Peyer's patch (tissue), 4 donors: ENCODE measurements at regions not wholly inside any gene's neighbourhood (a gene's known extent, or its start where the extent isn't known, plus 50 kb on each side); places are given as distances from the start of the nearest gene placed in this dataset.

Experiments used
- CTCF ChIP-seq, 6 experiments: fragments of 450-650 bp in 4 of 6; fragments of 200-600 bp in 2 of 6; sonication (generic) in 1 of 6; IDR thresholded peaks; one replicate each; pipeline ENCODE4 v1.5.1; 2017 to 2019; ENCODE audit warnings: antibody characterized with exemption in 6 of 6, mild to moderate bottlenecking in 3 of 6, moderate library complexity in 1 of 6
- POLR2A ChIP-seq, 2 donors: fragments of 450-650 bp; IDR thresholded peaks; one replicate each; pipeline ENCODE4 v1.5.1; 2017; ENCODE audit warnings: antibody characterized with exemption in 2 of 2, mild to moderate bottlenecking in 2 of 2, moderate library complexity in 2 of 2

DNA sequence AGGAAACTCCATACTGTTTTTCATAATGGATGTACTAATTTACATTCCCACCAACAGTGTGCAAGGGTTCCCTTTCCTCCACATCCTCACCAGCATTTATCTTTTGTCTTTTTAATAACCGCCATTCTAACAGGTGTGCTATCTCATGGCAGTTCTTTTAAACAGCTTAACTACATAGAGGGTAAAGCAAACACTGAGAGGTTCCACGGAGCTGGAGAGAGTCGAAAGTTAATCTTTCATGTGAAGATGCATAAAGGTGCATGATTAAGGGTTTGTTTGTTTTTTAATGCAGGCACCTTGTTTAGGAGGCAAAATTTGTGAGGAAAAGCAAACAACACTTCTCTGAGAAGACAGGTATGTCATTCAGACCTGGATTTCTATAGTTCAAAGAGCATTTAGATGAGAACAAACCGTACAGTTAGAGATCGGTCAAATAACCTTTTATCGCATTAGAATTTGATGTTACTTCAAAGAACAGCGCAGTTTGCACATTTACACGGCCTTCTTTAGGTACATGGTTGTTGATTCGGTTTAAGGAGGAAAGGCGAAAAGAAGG is 193.9 kb downstream of the RBM26 start:
- TF ChIP-seq CTCF (IDR thresholded peaks at IDR 0.05), result no peak
- no peak for TF ChIP-seq POLR2A (IDR thresholded peaks at IDR 0.05)
